ENCODE measurements at regions not wholly inside any gene's neighbourhood (a gene's known extent, or its start where the extent isn't known, plus 50 kb on each side); places are given as distances from the start of the nearest gene placed in this dataset.

DNA sequence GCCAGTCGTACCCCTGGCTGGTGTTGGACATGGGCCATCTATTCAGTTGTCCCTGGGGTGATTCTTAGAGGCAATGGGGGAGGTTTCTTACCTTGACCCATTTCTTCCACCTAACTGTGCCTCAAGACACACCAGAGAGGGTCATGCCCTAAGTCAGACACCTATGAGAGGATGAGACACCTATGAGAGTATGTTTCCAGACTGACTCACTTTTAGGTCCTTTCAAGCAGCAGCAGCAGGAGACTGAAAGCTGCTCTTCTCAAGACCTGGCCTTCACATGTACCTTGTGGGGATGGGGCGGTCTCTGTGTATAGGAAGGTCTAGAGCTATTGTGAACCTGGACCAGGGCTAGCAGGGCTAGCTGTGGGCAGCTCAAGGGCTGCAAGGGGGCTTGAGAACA, 130.1 kb downstream of the TENT4A start:
- Histone ChIP-seq H3K9me3 (no peaks in the 10 kb centered on the region), H3K27me3 (no peaks in the 10 kb centered on the region), H3K4me3 (no peak overlapping the region), H3K27ac (no peak overlapping the region), H3K4me1 (no peaks in the 10 kb centered on the region), H3K36me3 (no peaks in the 10 kb centered on the region)
- no peak for DNase-seq
- intact Hi-C loops (cut with DNase I), result no loop called here
- TF ChIP-seq, protein P1, sequence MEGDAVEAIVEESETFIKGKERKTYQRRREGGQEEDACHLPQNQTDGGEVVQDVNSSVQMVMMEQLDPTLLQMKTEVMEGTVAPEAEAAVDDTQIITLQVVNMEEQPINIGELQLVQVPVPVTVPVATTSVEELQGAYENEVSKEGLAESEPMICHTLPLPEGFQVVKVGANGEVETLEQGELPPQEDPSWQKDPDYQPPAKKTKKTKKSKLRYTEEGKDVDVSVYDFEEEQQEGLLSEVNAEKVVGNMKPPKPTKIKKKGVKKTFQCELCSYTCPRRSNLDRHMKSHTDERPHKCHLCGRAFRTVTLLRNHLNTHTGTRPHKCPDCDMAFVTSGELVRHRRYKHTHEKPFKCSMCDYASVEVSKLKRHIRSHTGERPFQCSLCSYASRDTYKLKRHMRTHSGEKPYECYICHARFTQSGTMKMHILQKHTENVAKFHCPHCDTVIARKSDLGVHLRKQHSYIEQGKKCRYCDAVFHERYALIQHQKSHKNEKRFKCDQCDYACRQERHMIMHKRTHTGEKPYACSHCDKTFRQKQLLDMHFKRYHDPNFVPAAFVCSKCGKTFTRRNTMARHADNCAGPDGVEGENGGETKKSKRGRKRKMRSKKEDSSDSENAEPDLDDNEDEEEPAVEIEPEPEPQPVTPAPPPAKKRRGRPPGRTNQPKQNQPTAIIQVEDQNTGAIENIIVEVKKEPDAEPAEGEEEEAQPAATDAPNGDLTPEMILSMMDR (IDR thresholded peaks at IDR 0.05), result no peak
- TF ChIP-seq POLR2A (IDR thresholded peaks at IDR 0.05), result no peak
- 60 to 78% methylated on average over 1 of the region's 2 CpGs for WGBS, 2 donors

DNA sequence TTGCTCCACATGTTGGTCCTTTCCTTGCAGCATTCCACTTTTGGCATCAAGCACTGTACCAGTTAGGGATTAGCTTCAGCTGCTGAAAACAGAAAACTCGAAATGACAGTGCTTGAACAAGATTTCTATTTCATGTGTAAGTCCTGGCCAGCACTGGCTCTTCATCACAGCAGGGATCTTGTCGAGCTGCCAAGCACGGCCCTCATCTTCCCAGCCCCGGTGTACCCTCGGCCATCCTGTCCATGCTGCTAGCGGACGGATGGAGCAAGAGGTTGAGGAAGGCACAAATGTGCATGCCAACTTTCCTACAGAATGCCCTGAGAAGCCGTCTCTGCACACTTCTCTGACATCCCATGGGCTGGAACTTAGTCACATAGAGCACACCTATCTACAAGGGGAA, 130.6 kb downstream of the TENT4A start:
- Histone ChIP-seq H3K36me3 (no peaks in the 10 kb centered on the region), H3K9me3 (no peaks in the 10 kb centered on the region), H3K4me1 (no peaks in the 10 kb centered on the region), H3K27me3 (no peaks in the 10 kb centered on the region), H3K4me3 (no peak overlapping the region), H3K27ac (no peak overlapping the region)
- no peak for DNase-seq
- TF ChIP-seq, protein P1 (IDR thresholded peaks at IDR 0.05), result no peak
- no peak for TF ChIP-seq POLR2A (IDR thresholded peaks at IDR 0.05)
- intact Hi-C loops (cut with DNase I), result no loop called here
- WGBS, 2 donors, result 78 to 81% methylated on average over 8 of the region's 8 CpGs

DNA sequence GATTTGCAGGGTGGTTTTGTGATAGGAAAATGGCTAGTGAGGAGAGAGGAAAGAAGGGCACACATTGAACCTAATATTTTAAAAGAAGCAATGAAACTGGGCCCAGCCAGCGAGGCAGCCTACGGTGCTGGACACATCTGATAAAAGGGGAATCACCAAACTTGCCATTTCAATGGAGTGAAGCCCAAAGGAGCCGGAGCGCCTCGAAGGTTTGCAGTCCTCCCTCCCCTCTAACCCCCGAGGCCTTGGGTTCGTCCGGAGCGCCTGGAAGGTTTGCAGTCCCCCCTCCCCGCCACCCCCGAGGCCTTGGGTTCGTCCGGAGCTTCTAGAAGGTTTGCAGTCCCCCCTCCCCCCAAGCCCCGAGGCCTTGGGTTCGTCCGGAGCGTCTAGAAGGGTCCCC, 132.6 kb downstream of the TENT4A start:
- Histone ChIP-seq H3K36me3 (no peaks in the 10 kb centered on the region), H3K4me1 (no peaks in the 10 kb centered on the region), H3K9me3 (no peaks in the 10 kb centered on the region), H3K4me3 (no peak overlapping the region), H3K27ac (no peak overlapping the region), H3K27me3 (no peaks in the 10 kb centered on the region)
- TF ChIP-seq, protein P1 (IDR thresholded peaks at IDR 0.05), result no peak
- no peak for TF ChIP-seq POLR2A (IDR thresholded peaks at IDR 0.05)
- intact Hi-C loops (cut with DNase I), result no loop called here
- WGBS, 2 donors, result 61 to 88% methylated on average over 3 to 8 of the region's 17 CpGs
- DNase-seq, result no peak

DNA sequence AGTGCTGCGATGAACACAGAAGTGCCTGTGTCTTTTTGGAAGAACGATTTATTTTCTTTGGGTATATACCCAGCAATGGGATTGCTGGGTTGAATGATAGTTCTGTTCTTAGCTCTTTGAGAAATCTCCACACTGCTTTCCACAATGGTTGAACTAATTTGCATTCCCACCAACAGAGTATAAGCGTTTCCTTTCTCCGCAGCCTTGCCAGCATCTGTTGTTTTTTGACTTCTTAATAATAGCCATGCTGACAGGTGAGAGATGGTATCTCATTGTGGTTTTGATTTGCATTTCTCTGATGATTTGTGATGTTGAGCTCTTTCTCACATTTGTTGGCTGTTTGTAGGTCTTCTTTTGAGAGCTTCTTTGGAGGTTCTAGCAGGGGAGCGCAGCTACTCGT, 134.6 kb downstream of the TENT4A start:
- no peaks in the 10 kb centered on the region for H3K36me3 ChIP-seq
- peaks cover 0 to 5% (median 0%) of the 10 kb centered on the region in 3 donors for H3K9me3 ChIP-seq
- intact Hi-C loops (cut with DNase I), result no loop called here
- no peak overlapping the region for H3K27ac ChIP-seq
- no peaks in the 10 kb centered on the region for H3K27me3 ChIP-seq
- no peak for TF ChIP-seq POLR2A (IDR thresholded peaks at IDR 0.05)
- TF ChIP-seq, protein P1 (IDR thresholded peaks at IDR 0.05), result no peak
- no peak for DNase-seq
- no peaks in the 10 kb centered on the region for H3K4me1 ChIP-seq
- H3K4me3 ChIP-seq, result no peak overlapping the region
- WGBS, 2 donors, result 81 to 82% methylated on average over 4 to 6 of the region's 6 CpGs

DNA sequence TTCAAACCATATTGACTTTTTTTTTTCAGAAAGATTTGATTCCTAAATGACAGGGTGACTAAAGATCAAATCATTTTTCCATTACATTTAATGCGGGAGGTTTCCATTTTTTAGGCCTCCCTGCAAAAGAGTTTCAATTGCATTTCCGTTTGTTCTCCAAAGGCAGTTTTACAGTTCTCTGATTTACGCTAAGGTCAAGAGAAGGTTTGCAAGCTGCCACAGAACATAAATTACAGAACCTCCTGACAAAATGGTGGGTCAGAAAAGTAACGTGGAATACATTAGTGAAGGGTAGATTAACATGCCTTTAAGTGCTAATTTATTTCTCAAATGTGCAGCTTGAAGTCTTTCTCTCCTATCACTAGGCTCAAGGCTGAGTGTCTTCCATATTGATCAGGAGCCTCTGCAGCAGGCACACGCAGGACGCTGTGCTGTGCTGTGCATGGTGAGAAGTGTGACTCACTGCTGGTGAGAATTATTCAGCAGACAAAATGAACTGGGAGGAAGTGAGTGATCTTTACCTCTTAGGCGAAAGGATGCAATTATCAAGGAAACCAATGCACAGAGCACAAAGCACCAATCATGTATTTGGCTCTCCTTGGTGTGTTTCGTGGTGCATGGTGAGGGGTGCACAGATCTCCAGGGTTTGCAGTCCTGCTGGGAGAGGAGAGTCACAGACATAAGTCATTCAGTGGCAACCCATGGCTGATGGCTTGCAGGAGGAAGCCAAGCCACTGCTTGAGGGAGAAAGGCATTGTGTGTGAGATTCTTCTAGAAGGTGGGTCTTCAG, 136.3 kb downstream of the TENT4A start:
- no peak overlapping the region for H3K27ac ChIP-seq
- H3K9me3 ChIP-seq, result peaks cover 0 to 5% (median 0%) of the 10 kb centered on the region in 3 donors
- no peak for DNase-seq
- no peaks in the 10 kb centered on the region for H3K27me3 ChIP-seq
- H3K36me3 ChIP-seq, result no peaks in the 10 kb centered on the region
- no peaks in the 10 kb centered on the region for H3K4me1 ChIP-seq
- no peak overlapping the region for H3K4me3 ChIP-seq
- intact Hi-C loops (cut with DNase I), result no loop called here
- WGBS, 2 donors, result 52 to 65% methylated on average over 7 to 8 of the region's 8 CpGs
- no peak for TF ChIP-seq POLR2A (IDR thresholded peaks at IDR 0.05)
- TF ChIP-seq, protein P1 (IDR thresholded peaks at IDR 0.05), result no peak

Data from esophagus squamous epithelium (tissue), 5 donors.